KMS-11 (cell line): ENCODE measurements at regions not wholly inside any gene's neighbourhood (a gene's known extent, or its start where the extent isn't known, plus 50 kb on each side); places are given as distances from the start of the nearest gene placed in this dataset.

Experiments used
- H2AFZ ChIP-seq: fragments of 200-600 bp; sonication (generic); 2 replicates; pipeline ENCODE4 v1.6.1; 2016; ENCODE audit warnings: antibody characterized with exemption, mixed run types, low read depth
- H3K27ac ChIP-seq: fragments of 200-600 bp; sonication (generic); 2 replicates; pipeline ENCODE4 v1.6.1; 2016; ENCODE audit warnings: mild to moderate bottlenecking, mixed run types
- H3K27me3 ChIP-seq: fragments of 200-600 bp; sonication (generic); 2 replicates; pipeline ENCODE4 v1.6.1; 2017; ENCODE audit warnings: mild to moderate bottlenecking, low read depth, mixed run types, moderate library complexity; ENCODE audit not compliant: insufficient read depth
- H3K36me3 ChIP-seq: fragments of 200-600 bp; sonication (generic); 2 replicates; pipeline ENCODE4 v1.6.1; 2017; ENCODE audit warnings: mild to moderate bottlenecking, mixed run types; ENCODE audit not compliant: insufficient read depth
- H3K4me1 ChIP-seq: fragments of 200-600 bp; sonication (generic); 2 replicates; pipeline ENCODE4 v1.6.1; 2016; ENCODE audit warnings: mild to moderate bottlenecking, low read depth, mixed run types; ENCODE audit not compliant: poor library complexity, severe bottlenecking
- H3K4me2 ChIP-seq: fragments of 200-600 bp; sonication (generic); 2 replicates; pipeline ENCODE4 v1.7.0; 2016; ENCODE audit warnings: mild to moderate bottlenecking, mixed run types
- H3K4me3 ChIP-seq: fragments of 200-600 bp; sonication (generic); IDR thresholded peaks from 2 replicates; pipeline ENCODE4 v1.6.1; 2017; ENCODE audit warnings: low read depth, low read length, mixed read lengths; ENCODE audit not compliant: insufficient read depth
- H3K79me2 ChIP-seq: fragments of 200-600 bp; sonication (generic); 2 replicates; pipeline ENCODE4 v1.6.1; 2016; ENCODE audit warnings: low read depth, mixed run types; ENCODE audit not compliant: insufficient read depth
- H3K9ac ChIP-seq: fragments of 200-600 bp; sonication (generic); 2 replicates; pipeline ENCODE4 v1.6.1; 2016; ENCODE audit warnings: mild to moderate bottlenecking, mixed run types
- H4K20me1 ChIP-seq: fragments of 200-600 bp; sonication (generic); 2 replicates; pipeline ENCODE4 v1.6.1; 2016; ENCODE audit warnings: mild to moderate bottlenecking, mixed run types; ENCODE audit not compliant: insufficient read depth
- TF ChIP-seq, protein P1 (sequence below): fragments of 200-600 bp; sonication (generic); conservative IDR thresholded peaks from 2 replicates; pipeline ENCODE4 v1.6.1; 2017; ENCODE audit warnings: low read depth, mild to moderate bottlenecking, antibody characterized with exemption, low read length, moderate library complexity, mixed read lengths

DNA sequence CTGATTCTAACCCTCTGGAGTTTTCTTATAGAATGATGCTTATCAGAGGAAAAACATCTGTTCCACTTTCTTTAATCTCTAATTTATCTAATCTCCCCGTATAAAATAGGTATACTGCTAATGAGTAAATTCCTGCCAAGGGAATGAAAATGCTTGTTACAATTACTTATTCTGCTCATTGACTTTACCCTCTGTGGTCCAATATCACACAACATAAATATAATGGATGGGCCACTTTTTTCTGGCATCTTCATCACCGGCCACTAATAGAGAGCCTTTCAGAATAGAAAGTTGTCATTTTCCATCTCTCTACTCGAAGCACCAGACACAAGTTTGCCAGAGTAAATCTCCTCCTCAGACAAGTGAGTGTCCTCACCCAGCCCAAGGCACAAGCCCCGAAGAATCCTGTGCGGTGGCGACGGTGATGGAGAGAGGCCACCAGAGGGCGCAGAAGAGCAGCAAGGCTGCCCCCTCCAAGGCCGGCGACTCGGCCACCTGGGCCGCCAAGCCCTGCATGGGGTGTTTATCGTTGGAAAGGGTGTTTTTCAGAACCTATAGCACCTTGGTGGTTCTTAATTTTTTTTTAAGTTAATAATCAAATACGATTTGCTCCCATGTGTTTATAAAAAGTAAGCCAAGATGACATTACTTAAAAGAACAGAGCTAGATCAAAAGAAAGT, 212.9 kb upstream of the ARID1B start:
- TF ChIP-seq, protein P1, sequence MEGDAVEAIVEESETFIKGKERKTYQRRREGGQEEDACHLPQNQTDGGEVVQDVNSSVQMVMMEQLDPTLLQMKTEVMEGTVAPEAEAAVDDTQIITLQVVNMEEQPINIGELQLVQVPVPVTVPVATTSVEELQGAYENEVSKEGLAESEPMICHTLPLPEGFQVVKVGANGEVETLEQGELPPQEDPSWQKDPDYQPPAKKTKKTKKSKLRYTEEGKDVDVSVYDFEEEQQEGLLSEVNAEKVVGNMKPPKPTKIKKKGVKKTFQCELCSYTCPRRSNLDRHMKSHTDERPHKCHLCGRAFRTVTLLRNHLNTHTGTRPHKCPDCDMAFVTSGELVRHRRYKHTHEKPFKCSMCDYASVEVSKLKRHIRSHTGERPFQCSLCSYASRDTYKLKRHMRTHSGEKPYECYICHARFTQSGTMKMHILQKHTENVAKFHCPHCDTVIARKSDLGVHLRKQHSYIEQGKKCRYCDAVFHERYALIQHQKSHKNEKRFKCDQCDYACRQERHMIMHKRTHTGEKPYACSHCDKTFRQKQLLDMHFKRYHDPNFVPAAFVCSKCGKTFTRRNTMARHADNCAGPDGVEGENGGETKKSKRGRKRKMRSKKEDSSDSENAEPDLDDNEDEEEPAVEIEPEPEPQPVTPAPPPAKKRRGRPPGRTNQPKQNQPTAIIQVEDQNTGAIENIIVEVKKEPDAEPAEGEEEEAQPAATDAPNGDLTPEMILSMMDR = peak; percentile 91

DNA sequence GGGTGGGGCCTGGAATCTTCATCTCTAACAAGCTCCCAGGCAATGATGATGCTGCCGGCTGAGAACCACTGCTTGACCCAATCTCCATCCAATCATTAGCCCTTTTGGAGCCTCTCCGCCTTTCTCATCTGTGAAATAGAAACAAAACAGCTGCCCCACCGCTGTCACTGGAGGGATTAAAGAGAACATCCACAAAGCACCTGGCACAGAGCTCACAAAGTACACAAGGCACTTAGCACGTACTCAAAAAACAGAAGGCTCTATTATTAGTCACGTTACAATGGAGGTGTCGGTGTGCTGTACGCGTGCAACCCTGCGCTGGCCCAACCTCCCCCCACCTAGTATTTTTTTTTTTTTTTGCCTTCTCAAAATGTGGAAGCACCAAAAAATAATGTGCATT, 213.5 kb upstream of the ARID1B start:
- no peaks in the 10 kb centered on the region for H4K20me1 ChIP-seq
- TF ChIP-seq, protein P1 = no peak
- no peaks in the 10 kb centered on the region for H3K36me3 ChIP-seq
- H3K4me1 ChIP-seq = no peaks in the 10 kb centered on the region
- H3K4me3 ChIP-seq = no peak overlapping the region
- no peak overlapping the region for H3K9ac ChIP-seq
- H3K27ac ChIP-seq = no peak overlapping the region
- no peak overlapping the region for H2AFZ ChIP-seq
- no peaks in the 10 kb centered on the region for H3K27me3 ChIP-seq
- H3K79me2 ChIP-seq = no peaks in the 10 kb centered on the region
- H3K4me2 ChIP-seq = no peak overlapping the region

More for the DNA sequence above, 212.9 kb upstream of the ARID1B start:
- no peak overlapping the region for H2AFZ ChIP-seq
- no peaks in the 10 kb centered on the region for H3K27me3 ChIP-seq
- no peaks in the 10 kb centered on the region for H4K20me1 ChIP-seq
- H3K4me2 ChIP-seq = no peak overlapping the region
- H3K79me2 ChIP-seq = no peaks in the 10 kb centered on the region
- no peak overlapping the region for H3K27ac ChIP-seq
- H3K4me1 ChIP-seq = no peaks in the 10 kb centered on the region
- no peak overlapping the region for H3K9ac ChIP-seq
- H3K4me3 ChIP-seq = no peak overlapping the region
- no peaks in the 10 kb centered on the region for H3K36me3 ChIP-seq

DNA sequence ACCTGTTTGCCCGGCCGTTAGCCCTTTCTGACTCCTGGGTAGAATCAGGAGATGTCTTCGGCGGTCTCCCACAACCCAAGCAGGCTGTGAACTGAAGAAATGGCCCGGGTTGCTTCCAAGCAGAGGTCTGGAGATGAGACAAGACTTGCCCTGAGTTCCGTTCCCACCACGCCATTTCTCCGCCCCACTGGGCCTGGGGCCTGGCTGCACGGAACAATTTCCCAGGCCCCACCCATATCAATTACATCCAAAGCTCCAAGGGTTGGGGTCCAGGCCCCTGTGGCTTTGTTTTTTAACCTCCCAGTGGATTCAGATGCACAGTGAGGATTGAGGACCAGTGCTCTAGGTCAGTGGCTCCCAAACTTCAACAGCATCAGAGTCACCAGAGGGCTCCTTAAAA, 214.5 kb upstream of the ARID1B start:
- Histone ChIP-seq H3K27me3 (no peaks in the 10 kb centered on the region), H3K4me3 (no peak overlapping the region), H3K4me1 (no peaks in the 10 kb centered on the region), H3K9ac (no peak overlapping the region), H4K20me1 (no peaks in the 10 kb centered on the region), H2AFZ (no peak overlapping the region), H3K27ac (no peak overlapping the region), H3K4me2 (no peak overlapping the region), H3K79me2 (no peaks in the 10 kb centered on the region), H3K36me3 (no peaks in the 10 kb centered on the region)
- TF ChIP-seq, protein P1 = no peak

DNA sequence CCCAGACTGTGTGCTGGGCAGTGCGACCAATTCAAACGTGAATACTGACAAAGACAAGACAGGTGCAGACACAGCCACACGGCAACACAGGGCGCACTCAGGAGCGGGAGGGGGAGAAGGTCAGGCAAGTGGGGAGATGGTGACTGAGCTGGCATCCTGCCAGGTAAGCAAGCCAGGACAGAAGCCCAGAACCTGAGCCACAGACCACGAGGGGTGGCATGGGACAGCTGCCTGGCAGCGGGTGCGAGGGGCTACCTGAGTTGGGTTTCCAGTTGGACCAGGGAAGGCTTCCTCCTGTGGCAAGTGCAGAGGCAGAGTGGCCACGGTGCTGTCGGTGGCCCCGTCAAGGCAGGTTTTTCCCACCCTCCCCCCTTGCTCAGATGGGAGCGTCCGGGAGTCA, 215.2 kb upstream of the ARID1B start:
- no peaks in the 10 kb centered on the region for H3K27me3 ChIP-seq
- no peaks in the 10 kb centered on the region for H3K4me1 ChIP-seq
- no peaks in the 10 kb centered on the region for H4K20me1 ChIP-seq
- H3K4me3 ChIP-seq = no peak overlapping the region
- H3K9ac ChIP-seq = no peak overlapping the region
- H3K36me3 ChIP-seq = no peaks in the 10 kb centered on the region
- H3K27ac ChIP-seq = no peak overlapping the region
- H2AFZ ChIP-seq = no peak overlapping the region
- H3K79me2 ChIP-seq = no peaks in the 10 kb centered on the region
- H3K4me2 ChIP-seq = no peak overlapping the region
- TF ChIP-seq, protein P1 = no peak
